Keratinocyte (primary cell): ENCODE measurements at regions not wholly inside any gene's neighbourhood (a gene's known extent, or its start where the extent isn't known, plus 50 kb on each side); places are given as distances from the start of the nearest gene placed in this dataset.

Source experiments
- DNase-seq: peaks from one replicate; pipeline ENCODE4 v3.0.0-alpha.2; 2011; ENCODE audit warnings: low read depth, missing footprints, low spot score
- FAIRE-seq: peaks from 2 replicates; lab custom pipeline; 2011; peaks lifted over from hg19 to GRCh38; lab: Jason Lieb, UNC
- H2AFZ ChIP-seq: 2 replicates; pipeline ENCODE4 v1.6.0; 2012; ENCODE audit warnings: low read length, control low read depth, inconsistent platforms; ENCODE audit not compliant: control insufficient read depth
- H3K27ac ChIP-seq: 2 replicates; pipeline ENCODE4 v1.5.1; 2011; ENCODE audit warnings: low read length; ENCODE audit not compliant: control insufficient read depth, insufficient read depth
- H3K27me3 ChIP-seq: 3 replicates; pipeline ENCODE4 v1.6.0; 2011; ENCODE audit warnings: low read length; ENCODE audit not compliant: control insufficient read depth, insufficient read depth; ENCODE audit errors: extremely low read depth
- H3K36me3 ChIP-seq, 2 experiments: 2 replicates in 1 of 2; 3 replicates in 1 of 2; pipeline ENCODE4 v1.5.1; 2011; ENCODE audit warnings: low read length in 2 of 2, mild to moderate bottlenecking in 1 of 2; ENCODE audit not compliant: control insufficient read depth in 2 of 2, insufficient read depth in 2 of 2; ENCODE audit errors: extremely low read depth in 1 of 2
- H3K4me1 ChIP-seq: 3 replicates; pipeline ENCODE4 v1.5.1; 2011; ENCODE audit warnings: low read length; ENCODE audit not compliant: control insufficient read depth, insufficient read depth; ENCODE audit errors: extremely low read depth
- H3K4me2 ChIP-seq: 3 replicates; pipeline ENCODE4 v1.6.0; 2011; ENCODE audit warnings: low read depth, low read length; ENCODE audit not compliant: control insufficient read depth, insufficient read depth; ENCODE audit errors: extremely low read depth
- H3K4me3 ChIP-seq, 3 experiments: fragments of 200-600 bp in 1 of 3; sonication (generic) in 1 of 3; 2 replicates in 2 of 3; 3 replicates in 1 of 3; pipeline ENCODE4 v1.5.1; 2011 to 2016; ENCODE audit warnings: low read length in 3 of 3, mild to moderate bottlenecking in 3 of 3, control low read depth in 2 of 3, inconsistent platforms in 1 of 3, low read depth in 1 of 3, mixed read lengths in 1 of 3, mixed run types in 1 of 3, moderate library complexity in 1 of 3; ENCODE audit not compliant: control insufficient read depth in 2 of 3, insufficient read depth in 2 of 3; ENCODE audit errors: extremely low read depth in 1 of 3
- H3K79me2 ChIP-seq: 2 replicates; pipeline ENCODE4 v1.6.0; 2012; ENCODE audit warnings: low read length; ENCODE audit not compliant: control insufficient read depth, insufficient read depth
- H3K9ac ChIP-seq: 3 replicates; pipeline ENCODE4 v1.6.0; 2011; ENCODE audit warnings: low read length; ENCODE audit not compliant: control insufficient read depth, insufficient read depth; ENCODE audit errors: extremely low read depth
- H3K9me1 ChIP-seq: 3 replicates; pipeline ENCODE4 v1.6.0; 2011; ENCODE audit warnings: low read length; ENCODE audit not compliant: control insufficient read depth, insufficient read depth; ENCODE audit errors: extremely low read depth
- H3K9me3 ChIP-seq: 2 replicates; pipeline ENCODE4 v1.5.1; 2012; ENCODE audit warnings: low read depth, low read length; ENCODE audit not compliant: control insufficient read depth
- H4K20me1 ChIP-seq: 3 replicates; pipeline ENCODE4 v1.6.0; 2011; ENCODE audit warnings: low read length; ENCODE audit not compliant: control insufficient read depth, insufficient read depth; ENCODE audit errors: extremely low read depth
- EZH2 ChIP-seq: IDR thresholded peaks from one replicate; pipeline ENCODE4 v1.6.1; 2012; ENCODE audit warnings: inconsistent platforms, mild to moderate bottlenecking, low read length, moderate library complexity
- dilution Hi-C: fragments of 300-500 bp; cut with MboI; formaldehyde crosslinking; loops from one replicate; pipeline ENCODE4 v1.7.0; 2020; ENCODE audit warnings: low sequenced_read_pairs; ENCODE audit not compliant: extremely low pct_ligation_motif_present
- TF ChIP-seq, protein P1 (sequence below), 3 experiments: IDR thresholded peaks in 1 of 3; conservative IDR thresholded peaks in 1 of 3; optimal IDR thresholded peaks in 1 of 3; 2 replicates in 2 of 3; 3 replicates in 1 of 3; pipeline versions ENCODE3 to v1.5.1; 2011; ENCODE audit warnings: low read length in 3 of 3, mild to moderate bottlenecking in 3 of 3, moderate library complexity in 2 of 3, control low read depth in 1 of 3, inconsistent platforms in 1 of 3; ENCODE audit not compliant: insufficient read depth in 2 of 3; ENCODE audit errors: extremely low read depth in 1 of 3

DNA sequence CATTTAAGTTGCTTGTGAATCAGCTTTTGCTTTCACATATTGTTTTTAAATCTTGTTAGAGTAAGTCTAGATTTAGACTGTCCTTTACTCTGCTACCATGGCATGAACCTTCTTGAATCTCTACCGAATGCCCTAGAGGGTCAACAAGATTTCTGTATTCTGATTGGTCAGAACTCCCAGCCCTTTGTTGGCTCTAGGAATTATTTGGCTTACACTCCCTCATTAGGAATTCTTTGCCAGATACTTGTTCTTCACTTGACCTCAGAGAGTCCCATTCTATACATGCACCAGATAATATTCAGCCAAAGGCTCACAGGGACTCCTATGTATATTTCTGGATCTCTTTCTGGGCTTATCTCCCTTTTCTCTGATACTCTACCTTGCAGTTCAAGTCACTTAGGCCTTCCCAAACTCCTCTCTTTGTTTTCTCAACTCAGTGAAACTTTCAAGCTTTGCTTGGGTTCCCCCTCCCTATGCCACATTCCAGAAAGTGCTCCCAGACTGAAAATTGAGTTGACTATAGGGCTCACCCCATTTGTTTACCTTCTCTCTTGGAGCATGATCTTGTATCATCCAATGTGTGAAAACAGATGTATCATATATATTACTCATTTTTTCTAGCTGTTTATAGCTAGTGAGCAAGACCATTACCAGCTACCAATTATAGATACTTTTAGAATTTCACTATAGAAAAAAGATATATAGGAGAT, 405.0 kb downstream of the PLPP3 start:
- Histone ChIP-seq H3K79me2 (no peaks in the 10 kb centered on the region), H2AFZ (no peak overlapping the region), H3K27me3 (no peaks in the 10 kb centered on the region), H3K4me1 (no peaks in the 10 kb centered on the region), H3K36me3 (no peaks in the 10 kb centered on the region), H3K9me1 (no peaks in the 10 kb centered on the region), H3K9ac (no peak overlapping the region), H3K4me2 (no peak overlapping the region), H3K4me3 (no peak overlapping the region), H3K9me3 (no peaks in the 10 kb centered on the region), H3K27ac (no peak overlapping the region), H4K20me1 (no peaks in the 10 kb centered on the region)
- dilution Hi-C loops = no loop called here
- FAIRE-seq = peak; percentile 5
- DNase-seq = no peak
- TF ChIP-seq, protein P1, sequence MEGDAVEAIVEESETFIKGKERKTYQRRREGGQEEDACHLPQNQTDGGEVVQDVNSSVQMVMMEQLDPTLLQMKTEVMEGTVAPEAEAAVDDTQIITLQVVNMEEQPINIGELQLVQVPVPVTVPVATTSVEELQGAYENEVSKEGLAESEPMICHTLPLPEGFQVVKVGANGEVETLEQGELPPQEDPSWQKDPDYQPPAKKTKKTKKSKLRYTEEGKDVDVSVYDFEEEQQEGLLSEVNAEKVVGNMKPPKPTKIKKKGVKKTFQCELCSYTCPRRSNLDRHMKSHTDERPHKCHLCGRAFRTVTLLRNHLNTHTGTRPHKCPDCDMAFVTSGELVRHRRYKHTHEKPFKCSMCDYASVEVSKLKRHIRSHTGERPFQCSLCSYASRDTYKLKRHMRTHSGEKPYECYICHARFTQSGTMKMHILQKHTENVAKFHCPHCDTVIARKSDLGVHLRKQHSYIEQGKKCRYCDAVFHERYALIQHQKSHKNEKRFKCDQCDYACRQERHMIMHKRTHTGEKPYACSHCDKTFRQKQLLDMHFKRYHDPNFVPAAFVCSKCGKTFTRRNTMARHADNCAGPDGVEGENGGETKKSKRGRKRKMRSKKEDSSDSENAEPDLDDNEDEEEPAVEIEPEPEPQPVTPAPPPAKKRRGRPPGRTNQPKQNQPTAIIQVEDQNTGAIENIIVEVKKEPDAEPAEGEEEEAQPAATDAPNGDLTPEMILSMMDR (optimal IDR thresholded peaks at IDR 0.05 in 1 of 3, IDR thresholded peaks at IDR 0.05 in 1 of 3, conservative IDR thresholded peaks at IDR 0.05 in 1 of 3; ENCODE audit: extremely low read depth in 1 of 3, insufficient read depth in 2 of 3, low read length in 3 of 3) = no peak
- no peak for TF ChIP-seq EZH2

DNA sequence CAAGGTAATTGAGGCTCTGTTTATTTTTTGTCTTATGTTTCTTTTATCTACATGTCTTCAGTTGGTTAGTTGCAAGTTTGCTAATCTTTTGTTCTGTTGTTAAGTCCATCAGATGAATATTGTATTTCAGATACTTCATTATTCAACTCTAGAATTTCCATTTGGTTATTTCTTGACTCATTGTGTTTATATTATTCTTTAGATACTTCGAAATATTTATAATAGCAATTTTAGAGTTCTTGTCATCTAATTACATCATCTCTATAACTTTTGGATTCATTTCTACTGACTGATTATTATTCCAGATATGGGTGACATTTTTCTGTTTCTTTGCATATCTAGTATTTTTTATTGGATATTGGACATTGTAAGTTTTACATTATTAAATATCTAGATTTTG, 405.6 kb downstream of the PLPP3 start:
- dilution Hi-C loops = no loop called here
- Histone ChIP-seq H4K20me1 (no peaks in the 10 kb centered on the region), H3K4me1 (no peaks in the 10 kb centered on the region), H3K79me2 (no peaks in the 10 kb centered on the region), H3K36me3 (no peaks in the 10 kb centered on the region), H3K4me2 (no peak overlapping the region), H3K27me3 (no peaks in the 10 kb centered on the region), H2AFZ (no peak overlapping the region), H3K9me1 (no peaks in the 10 kb centered on the region), H3K27ac (no peak overlapping the region), H3K9ac (no peak overlapping the region), H3K9me3 (no peaks in the 10 kb centered on the region), H3K4me3 (no peak overlapping the region)
- DNase-seq (no peak), FAIRE-seq (no peak)
- no peak for TF ChIP-seq EZH2
- TF ChIP-seq, protein P1 (optimal IDR thresholded peaks at IDR 0.05 in 1 of 3, IDR thresholded peaks at IDR 0.05 in 1 of 3, conservative IDR thresholded peaks at IDR 0.05 in 1 of 3; ENCODE audit: extremely low read depth in 1 of 3, insufficient read depth in 2 of 3, low read length in 3 of 3) = no peak
